Keratinocyte (primary cell): ENCODE measurements at regions not wholly inside any gene's neighbourhood (a gene's known extent, or its start where the extent isn't known, plus 50 kb on each side); places are given as distances from the start of the nearest gene placed in this dataset.

Experiments used
- CTCF ChIP-seq, 3 experiments: IDR thresholded peaks in 1 of 3; conservative IDR thresholded peaks in 1 of 3; optimal IDR thresholded peaks in 1 of 3; 2 replicates in 2 of 3; 3 replicates in 1 of 3; pipeline versions ENCODE3 to v1.5.1; 2011; ENCODE audit warnings: low read length in 3 of 3, mild to moderate bottlenecking in 3 of 3, moderate library complexity in 2 of 3, control low read depth in 1 of 3, inconsistent platforms in 1 of 3; ENCODE audit not compliant: insufficient read depth in 2 of 3; ENCODE audit errors: extremely low read depth in 1 of 3
- EZH2 ChIP-seq: IDR thresholded peaks from one replicate; pipeline ENCODE4 v1.6.1; 2012; ENCODE audit warnings: inconsistent platforms, mild to moderate bottlenecking, low read length, moderate library complexity

GRCh38 chr14:71475916-71476315, 456.3 kb upstream of the RGS6 start:
- TF ChIP-seq CTCF (optimal IDR thresholded peaks at IDR 0.05 in 1 of 3, IDR thresholded peaks at IDR 0.05 in 1 of 3, conservative IDR thresholded peaks at IDR 0.05 in 1 of 3; ENCODE audit: extremely low read depth in 1 of 3, insufficient read depth in 2 of 3, low read length in 3 of 3) (no peak), EZH2 (no peak)
